ENCODE measurements at regions not wholly inside any gene's neighbourhood (a gene's known extent, or its start where the extent isn't known, plus 50 kb on each side); places are given as distances from the start of the nearest gene placed in this dataset.

GRCh38 chr21:15410853-15411252, 318.9 kb upstream of the USP25 start:
- Histone ChIP-seq H3K27ac (no peak overlapping the region), H3K79me2 (ENCODE audit: insufficient read depth) (no peaks in the 10 kb centered on the region), H4K20me1 (ENCODE audit: insufficient read depth) (no peaks in the 10 kb centered on the region), H3K4me2 (ENCODE audit: unreplicated experiment) (no peak overlapping the region), H3K4me1 (ENCODE audit: insufficient read depth) (no peaks in the 10 kb centered on the region), H3K36me3 (ENCODE audit: low read depth) (no peaks in the 10 kb centered on the region), H3K9me3 (ENCODE audit: low read depth) (no peaks in the 10 kb centered on the region), H3F3A (ENCODE audit: insufficient read depth) (no peaks in the 10 kb centered on the region), H3K4me3 (no peak overlapping the region), H3K27me3 (replicated peaks; ENCODE audit: insufficient read depth) (no peaks in the 10 kb centered on the region), H3K9ac (no peak overlapping the region), H3K9me2 (ENCODE audit: insufficient read depth) (no peaks in the 10 kb centered on the region), H2AFZ (no peak overlapping the region)
- DNase-seq = no peak
- in situ Hi-C loops (cut with MboI) = no loop called here
- TF ChIP-seq EZH2 (IDR thresholded peaks at IDR 0.05; ENCODE audit: insufficient read depth, poor library complexity, severe bottlenecking) (no peak), EZH2phosphoT487 (IDR thresholded peaks at IDR 0.05; ENCODE audit: insufficient read depth, low read depth) (no peak)
- WGBS, 2 experiments (ENCODE audit: low coverage in 1 of 2, low lambda C conversion rate in 2 of 2, missing lambda C conversion rate in 2 of 2) = 86 to 88% methylated on average over 3 of the region's 3 CpGs

- Histone ChIP-seq H3K79me2 (ENCODE audit: insufficient read depth) (no peaks in the 10 kb centered on the region), H3F3A (ENCODE audit: insufficient read depth) (no peaks in the 10 kb centered on the region), H3K4me1 (ENCODE audit: insufficient read depth) (no peaks in the 10 kb centered on the region), H3K9me3 (ENCODE audit: low read depth) (no peaks in the 10 kb centered on the region), H3K27ac (no peak overlapping the region), H3K36me3 (ENCODE audit: low read depth) (no peaks in the 10 kb centered on the region), H3K4me3 (no peak overlapping the region), H3K4me2 (ENCODE audit: unreplicated experiment) (no peak overlapping the region), H4K20me1 (ENCODE audit: insufficient read depth) (no peaks in the 10 kb centered on the region), H2AFZ (no peak overlapping the region), H3K9ac (no peak overlapping the region), H3K27me3 (replicated peaks; ENCODE audit: insufficient read depth) (no peaks in the 10 kb centered on the region), H3K9me2 (ENCODE audit: insufficient read depth) (no peaks in the 10 kb centered on the region)
- no peak for DNase-seq
- 65 to 80% methylated on average over 1 of the region's 1 CpG for WGBS, 2 experiments (ENCODE audit: low coverage in 1 of 2, low lambda C conversion rate in 2 of 2, missing lambda C conversion rate in 2 of 2)
- TF ChIP-seq EZH2 (IDR thresholded peaks at IDR 0.05; ENCODE audit: insufficient read depth, poor library complexity, severe bottlenecking) (no peak), EZH2phosphoT487 (IDR thresholded peaks at IDR 0.05; ENCODE audit: insufficient read depth, low read depth) (no peak)
- in situ Hi-C loops (cut with MboI) = no loop called here
Observed at GRCh38 chr21:15414057-15414456, 315.7 kb upstream of the USP25 start.

GRCh38 chr21:15415541-15416261, 314.1 kb upstream of the USP25 start:
- no peaks in the 10 kb centered on the region for H3K27me3 ChIP-seq (replicated peaks; ENCODE audit: insufficient read depth)
- H3K27ac ChIP-seq = no peak overlapping the region
- H3K4me3 ChIP-seq = no peak overlapping the region
- WGBS, 2 experiments (ENCODE audit: low coverage in 1 of 2, low lambda C conversion rate in 2 of 2, missing lambda C conversion rate in 2 of 2) = 21 to 26% methylated on average over 2 of the region's 2 CpGs
- H4K20me1 ChIP-seq (ENCODE audit: insufficient read depth) = no peaks in the 10 kb centered on the region
- no peak overlapping the region for H2AFZ ChIP-seq
- H3K79me2 ChIP-seq (ENCODE audit: insufficient read depth) = no peaks in the 10 kb centered on the region
- peak; percentile 28 for DNase-seq
- TF ChIP-seq EZH2phosphoT487 (IDR thresholded peaks at IDR 0.05; ENCODE audit: insufficient read depth, low read depth) (no peak), EZH2 (IDR thresholded peaks at IDR 0.05; ENCODE audit: insufficient read depth, poor library complexity, severe bottlenecking) (no peak)
- H3K9ac ChIP-seq = no peak overlapping the region
- H3K9me2 ChIP-seq (ENCODE audit: insufficient read depth) = no peaks in the 10 kb centered on the region
- H3K9me3 ChIP-seq (ENCODE audit: low read depth) = no peaks in the 10 kb centered on the region
- no peaks in the 10 kb centered on the region for H3F3A ChIP-seq (ENCODE audit: insufficient read depth)
- H3K4me1 ChIP-seq (ENCODE audit: insufficient read depth) = no peaks in the 10 kb centered on the region
- H3K4me2 ChIP-seq (ENCODE audit: unreplicated experiment) = no peak overlapping the region
- H3K36me3 ChIP-seq (ENCODE audit: low read depth) = no peaks in the 10 kb centered on the region
- in situ Hi-C loops (cut with MboI) = no loop called here

- H3K27me3 ChIP-seq (replicated peaks; ENCODE audit: insufficient read depth) = no peaks in the 10 kb centered on the region
- H3K9me3 ChIP-seq (ENCODE audit: low read depth) = no peaks in the 10 kb centered on the region
- no peaks in the 10 kb centered on the region for H4K20me1 ChIP-seq (ENCODE audit: insufficient read depth)
- in situ Hi-C loops (cut with MboI) = no loop called here
- no peak for DNase-seq
- no peaks in the 10 kb centered on the region for H3K36me3 ChIP-seq (ENCODE audit: low read depth)
- no peak overlapping the region for H2AFZ ChIP-seq
- no peak overlapping the region for H3K4me2 ChIP-seq (ENCODE audit: unreplicated experiment)
- WGBS, 2 experiments (ENCODE audit: low coverage in 1 of 2, low lambda C conversion rate in 2 of 2, missing lambda C conversion rate in 2 of 2) = 71 to 74% methylated on average over 5 of the region's 5 CpGs
- no peaks in the 10 kb centered on the region for H3K79me2 ChIP-seq (ENCODE audit: insufficient read depth)
- H3K27ac ChIP-seq = no peak overlapping the region
- H3K9me2 ChIP-seq (ENCODE audit: insufficient read depth) = no peaks in the 10 kb centered on the region
- no peak overlapping the region for H3K9ac ChIP-seq
- H3F3A ChIP-seq (ENCODE audit: insufficient read depth) = 0 out of 2 replicates have a peak, but pooled peaks cover 7% of the 10 kb centered on the region
- TF ChIP-seq EZH2phosphoT487 (IDR thresholded peaks at IDR 0.05; ENCODE audit: insufficient read depth, low read depth) = no peak
- no peak for TF ChIP-seq EZH2 (IDR thresholded peaks at IDR 0.05; ENCODE audit: insufficient read depth, poor library complexity, severe bottlenecking)
- no peak overlapping the region for H3K4me3 ChIP-seq
- H3K4me1 ChIP-seq (ENCODE audit: insufficient read depth) = peaks cover 17% of the 10 kb centered on the region
Observed at GRCh38 chr21:15421441-15421881, 308.3 kb upstream of the USP25 start.
